ENCODE measurements at regions not wholly inside any gene's neighbourhood (a gene's known extent, or its start where the extent isn't known, plus 50 kb on each side); places are given as distances from the start of the nearest gene placed in this dataset.

- no peak for TF ChIP-seq POLR2A (IDR thresholded peaks at IDR 0.05)
- TF ChIP-seq CTCF (IDR thresholded peaks at IDR 0.05) = no peak
These were observed 65.3 kb downstream of the EFNB1 start for GRCh38 chrX:68894142-68894512.

Data from testis (tissue), 2 donors.